DOHH2 (cell line): ENCODE measurements at regions not wholly inside any gene's neighbourhood (a gene's known extent, or its start where the extent isn't known, plus 50 kb on each side); places are given as distances from the start of the nearest gene placed in this dataset.

Experiments used
- EZH2phosphoT487 ChIP-seq: fragments of 200-600 bp; sonication (generic); IDR thresholded peaks from 2 replicates; pipeline ENCODE4 v1.6.1; 2017; ENCODE audit warnings: borderline replicate concordance, mild to moderate bottlenecking, antibody characterized with exemption, low read length, moderate library complexity, mixed read lengths
- TF ChIP-seq, protein P1 (sequence below): fragments of 200-600 bp; sonication (generic); IDR thresholded peaks from one replicate; pipeline ENCODE4 v1.5.1; 2014; ENCODE audit warnings: antibody characterized with exemption, mild to moderate bottlenecking, low read depth, low read length; ENCODE audit not compliant: poor library complexity, severe bottlenecking

DNA sequence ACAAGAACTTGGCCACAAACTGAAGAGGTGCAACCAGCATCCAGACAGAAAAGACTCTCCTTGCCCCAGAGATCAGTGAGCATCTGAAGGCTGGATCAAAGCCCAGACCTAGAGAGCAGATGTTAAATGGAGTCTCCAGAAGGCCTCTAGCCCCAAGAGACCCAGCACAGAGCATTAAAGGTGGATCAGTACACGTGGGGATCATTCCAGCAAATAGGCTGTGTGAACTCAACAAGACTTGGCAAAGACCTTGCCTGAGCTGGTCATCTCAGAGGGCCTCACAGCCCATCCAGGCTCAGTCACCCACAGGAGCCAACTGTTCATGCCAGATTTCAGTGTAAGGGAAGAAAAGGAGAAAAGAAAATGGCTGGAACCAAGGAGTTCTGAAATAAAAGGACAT is 214.0 kb downstream of the ENC1 start:
- TF ChIP-seq, protein P1, sequence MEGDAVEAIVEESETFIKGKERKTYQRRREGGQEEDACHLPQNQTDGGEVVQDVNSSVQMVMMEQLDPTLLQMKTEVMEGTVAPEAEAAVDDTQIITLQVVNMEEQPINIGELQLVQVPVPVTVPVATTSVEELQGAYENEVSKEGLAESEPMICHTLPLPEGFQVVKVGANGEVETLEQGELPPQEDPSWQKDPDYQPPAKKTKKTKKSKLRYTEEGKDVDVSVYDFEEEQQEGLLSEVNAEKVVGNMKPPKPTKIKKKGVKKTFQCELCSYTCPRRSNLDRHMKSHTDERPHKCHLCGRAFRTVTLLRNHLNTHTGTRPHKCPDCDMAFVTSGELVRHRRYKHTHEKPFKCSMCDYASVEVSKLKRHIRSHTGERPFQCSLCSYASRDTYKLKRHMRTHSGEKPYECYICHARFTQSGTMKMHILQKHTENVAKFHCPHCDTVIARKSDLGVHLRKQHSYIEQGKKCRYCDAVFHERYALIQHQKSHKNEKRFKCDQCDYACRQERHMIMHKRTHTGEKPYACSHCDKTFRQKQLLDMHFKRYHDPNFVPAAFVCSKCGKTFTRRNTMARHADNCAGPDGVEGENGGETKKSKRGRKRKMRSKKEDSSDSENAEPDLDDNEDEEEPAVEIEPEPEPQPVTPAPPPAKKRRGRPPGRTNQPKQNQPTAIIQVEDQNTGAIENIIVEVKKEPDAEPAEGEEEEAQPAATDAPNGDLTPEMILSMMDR = no peak
- TF ChIP-seq EZH2phosphoT487 = no peak
